Left ventricle myocardium inferior (tissue), 1 donor: ENCODE measurements at regions not wholly inside any gene's neighbourhood (a gene's known extent, or its start where the extent isn't known, plus 50 kb on each side); places are given as distances from the start of the nearest gene placed in this dataset.

ENCODE experiments used
- DNase-seq: peaks from one replicate; pipeline ENCODE4 v3.0.0-alpha.2; 2020
- H3K27ac ChIP-seq: fragments of 200-600 bp; replicated peaks from 2 replicates; pipeline ENCODE4 v1.8.0; 2021
- H3K27me3 ChIP-seq: fragments of 200-600 bp; 2 replicates; pipeline ENCODE4 v1.8.0; 2021; ENCODE audit warnings: low read depth
- H3K36me3 ChIP-seq: fragments of 200-600 bp; 2 replicates; pipeline ENCODE4 v1.8.0; 2021
- H3K4me1 ChIP-seq: fragments of 200-600 bp; 2 replicates; pipeline ENCODE4 v1.8.0; 2021
- H3K4me3 ChIP-seq: fragments of 200-600 bp; 2 replicates; pipeline ENCODE4 v1.8.0; 2021; ENCODE audit warnings: mild to moderate bottlenecking, moderate library complexity
- H3K9me3 ChIP-seq: fragments of 200-600 bp; replicated peaks from 2 replicates; pipeline ENCODE4 v1.8.0; 2021
- intact Hi-C: fragments of 100-400 bp; cut with micrococcal nuclease; formaldehyde crosslinking; loops from one replicate; pipeline ENCODE4 v1.11.0; 2022
- TF ChIP-seq, protein P1 (sequence below): fragments of 200-600 bp; IDR thresholded peaks from 2 replicates; pipeline ENCODE4 v1.8.0; 2021; ENCODE audit warnings: antibody characterized with exemption, mild to moderate bottlenecking, borderline replicate concordance
- donor health status: DM: no; HTN: yes; CAD: no; lungs with severe emphysema.

DNA sequence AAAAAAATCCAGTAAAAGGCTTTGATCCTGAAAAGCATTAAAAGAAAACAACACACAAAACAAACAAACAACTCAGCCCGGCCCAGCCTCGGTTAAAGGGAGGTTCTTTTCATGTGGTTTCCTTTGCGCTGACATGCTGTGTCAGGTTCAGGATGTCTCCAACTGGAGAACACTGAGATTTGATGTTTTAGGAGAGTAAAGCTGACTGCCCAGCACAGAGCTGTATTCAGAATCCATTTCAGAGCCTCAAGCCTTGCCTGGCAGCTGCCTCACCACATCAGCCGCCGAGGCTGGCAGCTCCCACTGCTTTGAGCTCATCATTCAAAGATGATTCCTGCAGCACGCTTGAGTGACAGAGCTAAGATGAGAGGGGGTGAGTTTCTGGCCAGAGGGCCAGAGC is 205.8 kb upstream of the LYZL1 start:
- H3K4me3 ChIP-seq: no peak overlapping the region
- no peaks in the 10 kb centered on the region for H3K36me3 ChIP-seq
- H3K27me3 ChIP-seq: peaks cover 10% of the 10 kb centered on the region
- H3K9me3 ChIP-seq: no peaks in the 10 kb centered on the region
- no peaks in the 10 kb centered on the region for H3K4me1 ChIP-seq
- TF ChIP-seq, protein P1, sequence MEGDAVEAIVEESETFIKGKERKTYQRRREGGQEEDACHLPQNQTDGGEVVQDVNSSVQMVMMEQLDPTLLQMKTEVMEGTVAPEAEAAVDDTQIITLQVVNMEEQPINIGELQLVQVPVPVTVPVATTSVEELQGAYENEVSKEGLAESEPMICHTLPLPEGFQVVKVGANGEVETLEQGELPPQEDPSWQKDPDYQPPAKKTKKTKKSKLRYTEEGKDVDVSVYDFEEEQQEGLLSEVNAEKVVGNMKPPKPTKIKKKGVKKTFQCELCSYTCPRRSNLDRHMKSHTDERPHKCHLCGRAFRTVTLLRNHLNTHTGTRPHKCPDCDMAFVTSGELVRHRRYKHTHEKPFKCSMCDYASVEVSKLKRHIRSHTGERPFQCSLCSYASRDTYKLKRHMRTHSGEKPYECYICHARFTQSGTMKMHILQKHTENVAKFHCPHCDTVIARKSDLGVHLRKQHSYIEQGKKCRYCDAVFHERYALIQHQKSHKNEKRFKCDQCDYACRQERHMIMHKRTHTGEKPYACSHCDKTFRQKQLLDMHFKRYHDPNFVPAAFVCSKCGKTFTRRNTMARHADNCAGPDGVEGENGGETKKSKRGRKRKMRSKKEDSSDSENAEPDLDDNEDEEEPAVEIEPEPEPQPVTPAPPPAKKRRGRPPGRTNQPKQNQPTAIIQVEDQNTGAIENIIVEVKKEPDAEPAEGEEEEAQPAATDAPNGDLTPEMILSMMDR: no peak
- intact Hi-C loops: no loop called here
- no peak for DNase-seq
- H3K27ac ChIP-seq: no peak overlapping the region

DNA sequence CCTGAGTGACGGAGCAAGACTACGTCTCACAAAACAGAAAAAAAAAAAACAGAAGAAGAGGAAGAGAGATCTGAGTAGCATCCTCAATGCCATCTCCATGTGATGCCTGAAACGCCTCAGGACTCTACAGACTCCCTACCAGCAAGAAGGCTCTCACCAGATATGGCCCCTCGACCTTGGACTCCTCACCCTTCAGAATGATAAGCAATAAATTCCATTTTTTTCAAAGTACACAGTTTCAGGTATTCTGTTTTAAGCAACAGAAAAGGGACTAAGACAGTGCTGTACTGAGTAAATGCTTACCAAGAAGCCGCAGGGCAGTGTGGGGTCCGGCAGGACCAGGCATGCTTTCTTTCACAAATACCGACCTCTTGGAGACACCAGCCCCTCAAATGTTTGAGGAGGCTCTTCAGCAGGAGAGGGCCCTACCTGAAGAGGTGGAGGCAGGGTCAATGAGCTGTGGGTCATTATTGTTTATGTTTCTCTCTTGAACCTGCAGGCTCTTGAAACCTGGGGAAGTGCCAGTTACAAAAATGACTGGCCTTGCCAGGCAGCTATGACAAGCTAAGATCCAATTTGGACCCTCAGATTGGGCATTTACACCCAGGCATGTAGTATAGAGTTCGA is 204.1 kb upstream of the LYZL1 start:
- TF ChIP-seq, protein P1: no peak
- no peak overlapping the region for H3K27ac ChIP-seq
- no peak overlapping the region for H3K4me3 ChIP-seq
- H3K9me3 ChIP-seq: no peaks in the 10 kb centered on the region
- H3K4me1 ChIP-seq: no peaks in the 10 kb centered on the region
- intact Hi-C loops: no loop called here
- H3K27me3 ChIP-seq: peaks cover 10% of the 10 kb centered on the region
- DNase-seq: no peak
- H3K36me3 ChIP-seq: no peaks in the 10 kb centered on the region

DNA sequence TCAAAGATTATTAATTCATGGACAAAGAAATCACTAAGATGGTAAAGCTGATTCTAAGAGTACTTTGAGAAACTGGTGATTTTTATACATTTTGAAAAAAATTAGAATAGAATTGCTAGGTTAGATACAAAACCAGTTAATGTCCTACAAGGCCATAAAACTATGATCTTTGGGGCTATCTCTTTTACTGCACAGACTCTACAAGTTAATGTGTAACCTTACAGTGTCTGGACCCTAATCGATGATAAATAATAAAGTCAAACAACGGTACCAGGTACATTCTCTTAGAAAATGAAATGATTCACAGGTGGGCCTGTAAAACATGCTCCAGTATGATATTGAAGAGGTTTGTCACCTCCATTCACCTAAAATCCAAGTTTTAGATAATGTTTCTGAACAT is 199.8 kb upstream of the LYZL1 start:
- TF ChIP-seq, protein P1: no peak
- intact Hi-C loops: no loop called here
- DNase-seq: no peak
- H3K36me3 ChIP-seq: no peaks in the 10 kb centered on the region
- H3K4me3 ChIP-seq: no peak overlapping the region
- peaks cover 10% of the 10 kb centered on the region for H3K27me3 ChIP-seq
- H3K9me3 ChIP-seq: no peaks in the 10 kb centered on the region
- no peak overlapping the region for H3K27ac ChIP-seq
- no peaks in the 10 kb centered on the region for H3K4me1 ChIP-seq

DNA sequence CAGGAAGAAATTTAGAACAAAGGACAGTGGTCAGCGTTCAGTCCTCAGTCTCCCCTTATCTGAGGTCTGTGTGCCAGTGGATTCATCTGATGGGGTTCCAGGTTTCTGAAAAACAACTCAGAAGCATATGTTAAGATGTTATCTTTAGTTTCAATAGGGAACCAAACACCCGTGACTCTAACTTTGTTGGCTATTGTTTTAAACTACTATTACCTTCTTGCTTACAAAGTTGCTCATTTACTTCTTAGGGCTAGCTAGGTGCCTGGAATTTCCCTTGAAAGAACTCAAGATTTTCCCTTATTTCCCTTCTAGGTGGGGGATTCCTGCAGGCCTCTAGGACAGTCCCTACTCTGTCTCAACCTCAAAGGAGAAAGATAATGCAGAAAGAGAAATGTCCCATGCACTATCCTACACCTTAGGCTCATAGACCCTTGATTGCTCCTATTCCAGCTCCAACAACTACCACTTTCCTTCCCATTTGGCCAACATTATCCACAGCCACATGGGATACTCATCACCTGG is 192.5 kb upstream of the LYZL1 start:
- no peak overlapping the region for H3K27ac ChIP-seq
- TF ChIP-seq, protein P1: no peak
- H3K36me3 ChIP-seq: no peaks in the 10 kb centered on the region
- intact Hi-C loops: no loop called here
- no peak overlapping the region for H3K4me3 ChIP-seq
- H3K9me3 ChIP-seq: no peaks in the 10 kb centered on the region
- H3K27me3 ChIP-seq: no peaks in the 10 kb centered on the region
- no peak for DNase-seq
- no peaks in the 10 kb centered on the region for H3K4me1 ChIP-seq

DNA sequence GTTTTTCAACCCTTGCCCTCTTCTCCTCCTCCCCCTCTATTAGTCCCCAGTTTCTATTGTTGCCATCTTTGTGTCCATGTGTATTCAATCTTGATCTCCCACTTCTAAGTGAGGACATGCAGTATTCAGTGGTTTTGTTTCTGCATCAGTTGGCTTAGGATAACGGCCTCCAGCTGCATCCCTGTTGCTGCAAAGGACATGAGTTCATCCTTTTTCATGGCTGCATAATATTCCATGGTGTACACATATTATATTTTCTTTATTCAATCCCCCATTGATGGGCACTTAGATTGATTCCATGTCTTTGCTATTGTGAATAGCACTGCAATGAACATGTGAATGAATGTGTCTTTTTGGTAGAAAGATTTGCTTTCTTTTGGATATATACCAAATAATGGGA is 190.4 kb upstream of the LYZL1 start:
- DNase-seq: no peak
- Histone ChIP-seq H3K27me3 (no peaks in the 10 kb centered on the region), H3K27ac (no peak overlapping the region), H3K9me3 (no peaks in the 10 kb centered on the region), H3K36me3 (no peaks in the 10 kb centered on the region), H3K4me3 (no peak overlapping the region), H3K4me1 (no peaks in the 10 kb centered on the region)
- intact Hi-C loops: no loop called here
- TF ChIP-seq, protein P1: no peak
